Panc1 (cell line): ENCODE measurements at regions not wholly inside any gene's neighbourhood (a gene's known extent, or its start where the extent isn't known, plus 50 kb on each side); places are given as distances from the start of the nearest gene placed in this dataset.

Experiments used
- ATAC-seq: fragments of 200-7000 bp; cut with Tn5 transposase; 2 replicates; pipeline ENCODE4 v1.9.1; 2020; ENCODE audit warnings: mild to moderate bottlenecking, moderate library complexity
- BruUV-seq: library from RNA; stranded (reverse); fragments of 400-500 nt; replicated peaks from 2 replicates; lab custom pipeline; 2021; lab: Mats Ljungman, UMichigan
- CTCF ChIA-PET: fragments of 300-600 bp; sonication (Branson Sonifier 250); formaldehyde crosslinking; loops from one replicate; lab custom pipeline; 2022; ENCODE audit warnings: antibody characterized with exemption; lab: Charles Lee
- POLR2A ChIA-PET: fragments of 300-600 bp; sonication (Branson Sonifier 250); formaldehyde crosslinking; loops from one replicate; lab custom pipeline; 2022; ENCODE audit warnings: antibody characterized with exemption; lab: Charles Lee
- DNase-seq: peaks from one replicate; pipeline ENCODE4 v3.0.0-alpha.2; 2010; ENCODE audit warnings: low read depth, low spot score
- H3K27ac ChIP-seq: 2 replicates; pipeline ENCODE4 v1.5.1; 2011; ENCODE audit warnings: mild to moderate bottlenecking, low read length, inconsistent platforms
- H3K27me3 ChIP-seq: fragments of 200-500 bp; sonication (Bioruptor generic); 2 replicates; pipeline ENCODE4 v1.6.0; 2014; ENCODE audit warnings: low read length, inconsistent platforms; ENCODE audit not compliant: control insufficient read depth, insufficient read depth
- H3K36me3 ChIP-seq: fragments of 200-500 bp; sonication (Bioruptor generic); 2 replicates; pipeline ENCODE4 v1.5.1; 2014; ENCODE audit warnings: inconsistent platforms, mild to moderate bottlenecking, low read length, moderate library complexity; ENCODE audit not compliant: control insufficient read depth, insufficient read depth
- H3K4me1 ChIP-seq: 2 replicates; pipeline ENCODE4 v1.5.1; 2011; ENCODE audit warnings: inconsistent platforms, mild to moderate bottlenecking, low read length, moderate library complexity; ENCODE audit not compliant: control insufficient read depth, insufficient read depth
- H3K4me3 ChIP-seq, 2 experiments: 2 replicates each; pipeline ENCODE4 v1.5.1; 2011 to 2012; ENCODE audit warnings: low read depth in 2 of 2, low read length in 2 of 2, mild to moderate bottlenecking in 2 of 2, inconsistent platforms in 1 of 2, moderate library complexity in 1 of 2
- H3K9me3 ChIP-seq: fragments of 200-500 bp; sonication (Bioruptor generic); 2 replicates; pipeline ENCODE4 v1.5.1; 2014; ENCODE audit warnings: low read depth, mild to moderate bottlenecking, inconsistent platforms, low read length, moderate library complexity; ENCODE audit not compliant: control insufficient read depth, insufficient read depth
- POLR2AphosphoS5 ChIP-seq: IDR thresholded peaks from 2 replicates; pipeline ENCODE4 v1.6.1; 2012; ENCODE audit warnings: mild to moderate bottlenecking, low read depth, low read length, moderate library complexity
- SIN3A ChIP-seq: IDR thresholded peaks from 2 replicates; pipeline ENCODE4 v1.6.1; 2012; ENCODE audit warnings: low read depth, mild to moderate bottlenecking, low read length, moderate library complexity, borderline replicate concordance; ENCODE audit not compliant: insufficient read depth
- TCF7L2 ChIP-seq: IDR thresholded peaks from 2 replicates; pipeline ENCODE4 v1.6.1; 2011; ENCODE audit warnings: mild to moderate bottlenecking, low read depth, low read length, inconsistent platforms
- in situ Hi-C: cut with HindIII; loops from 2 replicates; pipeline ENCODE4 v1.10.0; 2016; ENCODE audit warnings: low sequenced_read_pairs, low pct_unique_long_range_greater_than_20kb
- intact Hi-C: fragments of 100-400 bp; cut with micrococcal nuclease; formaldehyde crosslinking; loops from one replicate; pipeline ENCODE4 v1.10.0; 2022; ENCODE audit not compliant: unreplicated experiment
- TF ChIP-seq, protein P1 (sequence below): fragments of 450-650 bp; IDR thresholded peaks from 2 replicates; pipeline ENCODE4 v1.5.1; 2017; ENCODE audit warnings: mild to moderate bottlenecking
- TF ChIP-seq, protein P2 (sequence below), 2 experiments: IDR thresholded peaks; 2 replicates each; pipeline ENCODE4 v1.6.1; 2011 to 2012; ENCODE audit warnings: low read depth in 2 of 2, control low read depth in 1 of 2, low read length in 1 of 2, mild to moderate bottlenecking in 1 of 2, moderate library complexity in 1 of 2; ENCODE audit not compliant: insufficient read depth in 1 of 2

DNA sequence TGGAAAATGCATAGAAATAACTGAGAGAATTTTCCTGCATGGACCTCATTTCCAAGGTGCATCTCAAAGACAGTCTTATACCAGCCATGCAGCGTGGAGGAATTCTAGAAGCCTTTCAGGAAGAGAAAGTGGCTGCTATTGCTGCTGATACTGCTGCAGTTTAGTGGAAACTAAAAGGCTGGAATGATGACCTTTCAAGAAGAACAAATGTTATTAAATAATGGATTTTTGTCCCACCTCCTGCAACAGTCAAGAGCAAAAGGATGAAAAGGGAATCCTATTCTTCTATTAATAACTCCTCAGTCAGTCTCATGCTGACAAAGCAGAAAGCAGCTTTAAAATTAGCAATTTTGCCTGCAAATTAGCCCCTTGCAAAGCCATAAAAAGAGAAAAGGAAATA lies 68.2 kb upstream of the C1orf87 start:
- no peaks in the 10 kb centered on the region for H3K27me3 ChIP-seq
- H3K4me1 ChIP-seq = no peaks in the 10 kb centered on the region
- no peak overlapping the region for H3K4me3 ChIP-seq
- DNase-seq (no peak), ATAC-seq (no peak)
- no TSS peak for BruUV-seq
- in situ Hi-C loops = no loop called here
- H3K27ac ChIP-seq = no peak overlapping the region
- no peaks in the 10 kb centered on the region for H3K9me3 ChIP-seq
- TF ChIP-seq, protein P1, sequence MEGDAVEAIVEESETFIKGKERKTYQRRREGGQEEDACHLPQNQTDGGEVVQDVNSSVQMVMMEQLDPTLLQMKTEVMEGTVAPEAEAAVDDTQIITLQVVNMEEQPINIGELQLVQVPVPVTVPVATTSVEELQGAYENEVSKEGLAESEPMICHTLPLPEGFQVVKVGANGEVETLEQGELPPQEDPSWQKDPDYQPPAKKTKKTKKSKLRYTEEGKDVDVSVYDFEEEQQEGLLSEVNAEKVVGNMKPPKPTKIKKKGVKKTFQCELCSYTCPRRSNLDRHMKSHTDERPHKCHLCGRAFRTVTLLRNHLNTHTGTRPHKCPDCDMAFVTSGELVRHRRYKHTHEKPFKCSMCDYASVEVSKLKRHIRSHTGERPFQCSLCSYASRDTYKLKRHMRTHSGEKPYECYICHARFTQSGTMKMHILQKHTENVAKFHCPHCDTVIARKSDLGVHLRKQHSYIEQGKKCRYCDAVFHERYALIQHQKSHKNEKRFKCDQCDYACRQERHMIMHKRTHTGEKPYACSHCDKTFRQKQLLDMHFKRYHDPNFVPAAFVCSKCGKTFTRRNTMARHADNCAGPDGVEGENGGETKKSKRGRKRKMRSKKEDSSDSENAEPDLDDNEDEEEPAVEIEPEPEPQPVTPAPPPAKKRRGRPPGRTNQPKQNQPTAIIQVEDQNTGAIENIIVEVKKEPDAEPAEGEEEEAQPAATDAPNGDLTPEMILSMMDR = no peak
- TF ChIP-seq SIN3A (no peak), TCF7L2 (no peak), POLR2AphosphoS5 (no peak)
- TF ChIP-seq, protein P2, sequence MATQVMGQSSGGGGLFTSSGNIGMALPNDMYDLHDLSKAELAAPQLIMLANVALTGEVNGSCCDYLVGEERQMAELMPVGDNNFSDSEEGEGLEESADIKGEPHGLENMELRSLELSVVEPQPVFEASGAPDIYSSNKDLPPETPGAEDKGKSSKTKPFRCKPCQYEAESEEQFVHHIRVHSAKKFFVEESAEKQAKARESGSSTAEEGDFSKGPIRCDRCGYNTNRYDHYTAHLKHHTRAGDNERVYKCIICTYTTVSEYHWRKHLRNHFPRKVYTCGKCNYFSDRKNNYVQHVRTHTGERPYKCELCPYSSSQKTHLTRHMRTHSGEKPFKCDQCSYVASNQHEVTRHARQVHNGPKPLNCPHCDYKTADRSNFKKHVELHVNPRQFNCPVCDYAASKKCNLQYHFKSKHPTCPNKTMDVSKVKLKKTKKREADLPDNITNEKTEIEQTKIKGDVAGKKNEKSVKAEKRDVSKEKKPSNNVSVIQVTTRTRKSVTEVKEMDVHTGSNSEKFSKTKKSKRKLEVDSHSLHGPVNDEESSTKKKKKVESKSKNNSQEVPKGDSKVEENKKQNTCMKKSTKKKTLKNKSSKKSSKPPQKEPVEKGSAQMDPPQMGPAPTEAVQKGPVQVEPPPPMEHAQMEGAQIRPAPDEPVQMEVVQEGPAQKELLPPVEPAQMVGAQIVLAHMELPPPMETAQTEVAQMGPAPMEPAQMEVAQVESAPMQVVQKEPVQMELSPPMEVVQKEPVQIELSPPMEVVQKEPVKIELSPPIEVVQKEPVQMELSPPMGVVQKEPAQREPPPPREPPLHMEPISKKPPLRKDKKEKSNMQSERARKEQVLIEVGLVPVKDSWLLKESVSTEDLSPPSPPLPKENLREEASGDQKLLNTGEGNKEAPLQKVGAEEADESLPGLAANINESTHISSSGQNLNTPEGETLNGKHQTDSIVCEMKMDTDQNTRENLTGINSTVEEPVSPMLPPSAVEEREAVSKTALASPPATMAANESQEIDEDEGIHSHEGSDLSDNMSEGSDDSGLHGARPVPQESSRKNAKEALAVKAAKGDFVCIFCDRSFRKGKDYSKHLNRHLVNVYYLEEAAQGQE (IDR thresholded peaks at IDR 0.05; ENCODE audit: insufficient read depth in 1 of 2, low read depth in 2 of 2, low read length in 1 of 2) = no peak
- CTCF ChIA-PET = no interaction called here
- POLR2A ChIA-PET = no interaction called here
- intact Hi-C loops = no loop called here
- no peaks in the 10 kb centered on the region for H3K36me3 ChIP-seq

DNA sequence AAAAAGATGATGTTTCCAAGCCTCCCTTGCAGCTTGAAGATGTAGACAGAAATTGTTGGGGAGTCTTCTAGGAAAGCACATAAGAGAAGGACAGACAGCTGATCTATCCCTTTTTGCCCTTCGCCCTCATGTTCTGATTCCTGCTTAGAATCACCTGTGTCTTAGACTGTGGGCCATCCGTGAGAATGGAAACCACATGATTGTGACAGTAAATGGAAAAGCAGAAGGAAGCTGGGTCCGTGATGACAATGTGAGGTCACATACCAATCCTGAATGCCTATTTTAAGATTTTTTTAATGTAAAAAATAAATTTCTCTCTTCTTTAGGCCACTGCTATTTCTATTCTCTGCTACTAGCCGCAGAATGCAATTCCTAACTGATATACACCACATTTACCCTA lies 67.7 kb upstream of the C1orf87 start:
- intact Hi-C loops (no loop called here), in situ Hi-C loops (no loop called here)
- BruUV-seq = no TSS peak
- H3K27ac ChIP-seq = no peak overlapping the region
- CTCF ChIA-PET = no interaction called here
- POLR2A ChIA-PET = no interaction called here
- no peaks in the 10 kb centered on the region for H3K36me3 ChIP-seq
- TF ChIP-seq, protein P1 = no peak
- no peak for TF ChIP-seq POLR2AphosphoS5
- TF ChIP-seq SIN3A = no peak
- TF ChIP-seq, protein P2 (IDR thresholded peaks at IDR 0.05; ENCODE audit: insufficient read depth in 1 of 2, low read depth in 2 of 2, low read length in 1 of 2) = no peak
- no peak for TF ChIP-seq TCF7L2
- no peak for DNase-seq
- H3K4me1 ChIP-seq = no peaks in the 10 kb centered on the region
- no peak overlapping the region for H3K4me3 ChIP-seq
- H3K27me3 ChIP-seq = no peaks in the 10 kb centered on the region
- no peak for ATAC-seq
- H3K9me3 ChIP-seq = no peaks in the 10 kb centered on the region
